Endothelial cell of umbilical vein (primary cell): ENCODE measurements at regions not wholly inside any gene's neighbourhood (a gene's known extent, or its start where the extent isn't known, plus 50 kb on each side); places are given as distances from the start of the nearest gene placed in this dataset.

Source experiments
- BruUV-seq: library from RNA; stranded (reverse); fragments of 400-500 nt; replicated peaks from 2 replicates; lab custom pipeline; 2021; lab: Mats Ljungman, UMichigan
- CTCF ChIA-PET: fragments of 300-600, 350-600 bp; sonication (Branson Sonifier 250); formaldehyde crosslinking; loops from one replicate; lab custom pipeline; 2021; ENCODE audit warnings: antibody characterized with exemption, inconsistent platforms; lab: Charles Lee
- POLR2A ChIA-PET: fragments of 300-600, 350-600 bp; sonication (Branson Sonifier 250); formaldehyde crosslinking; loops from one replicate; lab custom pipeline; 2021; ENCODE audit warnings: antibody characterized with exemption, inconsistent platforms; lab: Charles Lee
- DNase-seq: peaks from one replicate; pipeline ENCODE4 v3.0.0-alpha.2; 2011; ENCODE audit warnings: low read depth, low spot score
- FAIRE-seq: peaks from 2 replicates; lab custom pipeline; 2011; peaks lifted over from hg19 to GRCh38; lab: Jason Lieb, UNC
- H2AFZ ChIP-seq: 2 replicates; pipeline ENCODE4 v1.6.0; 2012; ENCODE audit warnings: low read depth, low read length, control low read depth, inconsistent platforms
- H3K27ac ChIP-seq: 2 replicates; pipeline ENCODE4 v1.5.1; 2011; ENCODE audit warnings: low read depth, mild to moderate bottlenecking, control low read depth, low read length, moderate library complexity; ENCODE audit not compliant: insufficient read depth
- H3K27me3 ChIP-seq, 2 experiments: 2 replicates each; pipeline versions ENCODE4 v1.6.0 to v1.6.1; 2011; ENCODE audit warnings: low read length in 2 of 2, mixed read lengths in 1 of 2; ENCODE audit not compliant: control insufficient read depth in 2 of 2, insufficient read depth in 2 of 2
- H3K36me3 ChIP-seq, 2 experiments: 2 replicates in 1 of 2; 3 replicates in 1 of 2; pipeline ENCODE4 v1.5.1; 2011; ENCODE audit warnings: low read length in 2 of 2, mild to moderate bottlenecking in 1 of 2, moderate library complexity in 1 of 2; ENCODE audit not compliant: control insufficient read depth in 2 of 2, insufficient read depth in 2 of 2; ENCODE audit errors: extremely low read depth in 1 of 2
- H3K4me1 ChIP-seq: 3 replicates; pipeline ENCODE4 v1.5.1; 2011; ENCODE audit warnings: mild to moderate bottlenecking, low read length; ENCODE audit not compliant: control insufficient read depth, insufficient read depth; ENCODE audit errors: extremely low read depth
- H3K4me2 ChIP-seq: 2 replicates; pipeline ENCODE4 v1.6.1; 2011; ENCODE audit warnings: low read length, control low read depth, mixed read lengths; ENCODE audit not compliant: insufficient read depth
- H3K4me3 ChIP-seq, 3 experiments: fragments of 200-600 bp in 1 of 3; sonication (generic), shearing (Covaris generic) in 1 of 3; replicated peaks in 1 of 3; 2 replicates each; pipeline ENCODE4 v1.5.1; 2011 to 2016; ENCODE audit warnings: control low read depth in 3 of 3, low read length in 3 of 3, mild to moderate bottlenecking in 2 of 3, inconsistent platforms in 1 of 3, low read depth in 1 of 3, moderate library complexity in 1 of 3; ENCODE audit not compliant: insufficient read depth in 1 of 3
- H3K79me2 ChIP-seq: 2 replicates; pipeline ENCODE4 v1.6.0; 2012; ENCODE audit warnings: low read length, inconsistent platforms; ENCODE audit not compliant: control insufficient read depth, insufficient read depth
- H3K9ac ChIP-seq: replicated peaks from 2 replicates; pipeline ENCODE3; 2011; ENCODE audit warnings: low read length, control low read depth; ENCODE audit not compliant: insufficient read depth; ENCODE audit errors: extremely low read depth
- H3K9me1 ChIP-seq: replicated peaks from 3 replicates; pipeline ENCODE4 v1.6.0; 2011; ENCODE audit warnings: mild to moderate bottlenecking, low read length; ENCODE audit not compliant: control insufficient read depth, insufficient read depth; ENCODE audit errors: extremely low read depth
- H3K9me3 ChIP-seq: replicated peaks from 2 replicates; pipeline ENCODE4 v1.5.1; 2012; ENCODE audit warnings: low read length, inconsistent platforms; ENCODE audit not compliant: control insufficient read depth, insufficient read depth
- H4K20me1 ChIP-seq: replicated peaks from 2 replicates; pipeline ENCODE3; 2011; ENCODE audit warnings: mild to moderate bottlenecking, low read length; ENCODE audit not compliant: control insufficient read depth, insufficient read depth; ENCODE audit errors: extremely low read depth
- CTCF ChIP-seq, 2 donors: IDR thresholded peaks; 1 replicate in 1 of 2; 2 replicates in 1 of 2; pipeline ENCODE4 v1.5.1; 2011; ENCODE audit warnings: low read length in 2 of 2, mild to moderate bottlenecking in 2 of 2, moderate library complexity in 2 of 2, control low read depth in 1 of 2, inconsistent platforms in 1 of 2, low read depth in 1 of 2; ENCODE audit not compliant: insufficient read depth in 1 of 2; ENCODE audit errors: extremely low read depth in 1 of 2
- EZH2 ChIP-seq: IDR thresholded peaks from 2 replicates; pipeline ENCODE4 v1.6.1; 2012; ENCODE audit warnings: borderline replicate concordance, low read depth, mild to moderate bottlenecking, moderate library complexity, low read length, inconsistent platforms; ENCODE audit not compliant: severe bottlenecking
- FOS ChIP-seq: IDR thresholded peaks from 2 replicates; pipeline ENCODE4 v1.6.1; 2011; ENCODE audit warnings: mild to moderate bottlenecking, low read length, moderate library complexity, borderline replicate concordance; ENCODE audit not compliant: insufficient read depth
- GATA2 ChIP-seq: IDR thresholded peaks from 2 replicates; pipeline ENCODE4 v1.7.0; 2011; ENCODE audit warnings: low read depth, mild to moderate bottlenecking, moderate library complexity, mixed read lengths, low read length; ENCODE audit not compliant: insufficient read length, insufficient read depth
- JUN ChIP-seq: IDR thresholded peaks from 2 replicates; pipeline ENCODE4 v1.6.1; 2011; ENCODE audit warnings: borderline replicate concordance, low read depth; ENCODE audit not compliant: insufficient read length, insufficient read depth
- MAX ChIP-seq: IDR thresholded peaks from 2 replicates; pipeline ENCODE4 v1.6.1; 2011; ENCODE audit not compliant: insufficient read depth, insufficient read length
- MYC ChIP-seq: IDR thresholded peaks from one replicate; pipeline ENCODE4 v1.6.1; 2011; ENCODE audit warnings: mild to moderate bottlenecking, low read depth, low read length
- POLR2A ChIP-seq: IDR thresholded peaks from 2 replicates; pipeline ENCODE4 v1.6.1; 2012; ENCODE audit warnings: low read depth, mild to moderate bottlenecking, control low read depth, low read length
- POLR2AphosphoS5 ChIP-seq: IDR thresholded peaks from 2 replicates; pipeline ENCODE4 v1.6.1; 2012; ENCODE audit warnings: low read depth, mild to moderate bottlenecking, control low read depth, low read length, moderate library complexity; ENCODE audit not compliant: insufficient read depth
- dilution Hi-C: fragments of 300-500 bp; cut with MboI; formaldehyde crosslinking; loops from one replicate; pipeline ENCODE4 v1.15.0; 2019; ENCODE audit warnings: low sequenced_read_pairs; ENCODE audit not compliant: extremely low pct_ligation_motif_present
- intact Hi-C: fragments of 100-400 bp; cut with micrococcal nuclease; formaldehyde crosslinking; loops from one replicate; pipeline ENCODE4 v1.10.0; 2022

GRCh38 chr12:96117460-96117859 is 76.7 kb upstream of the ELK3 start:
- no peaks in the 10 kb centered on the region for H3K9me1 ChIP-seq
- dilution Hi-C loops, result no loop called here
- H4K20me1 ChIP-seq, result no peaks in the 10 kb centered on the region
- H3K4me3 ChIP-seq, result no peak overlapping the region
- no peak overlapping the region for H2AFZ ChIP-seq
- no peak for DNase-seq
- no peaks in the 10 kb centered on the region for H3K79me2 ChIP-seq
- intact Hi-C loops, result no loop called here
- no peak for TF ChIP-seq FOS
- TF ChIP-seq MYC, result no peak
- no peak for TF ChIP-seq JUN
- no peak for TF ChIP-seq CTCF (IDR thresholded peaks at IDR 0.05; ENCODE audit: extremely low read depth in 1 of 2, insufficient read depth in 1 of 2, low read depth in 1 of 2, low read length in 2 of 2)
- TF ChIP-seq MAX, result no peak
- no peak for TF ChIP-seq EZH2
- no peak for TF ChIP-seq POLR2A
- no peak for TF ChIP-seq POLR2AphosphoS5
- no peak for TF ChIP-seq GATA2
- no peak overlapping the region for H3K9ac ChIP-seq
- H3K36me3 ChIP-seq, result no peaks in the 10 kb centered on the region
- H3K4me1 ChIP-seq, result peaks cover 19% of the 10 kb centered on the region
- no peaks in the 10 kb centered on the region for H3K27me3 ChIP-seq
- H3K27ac ChIP-seq, result no peak overlapping the region
- H3K4me2 ChIP-seq, result no peak overlapping the region
- FAIRE-seq, result no peak
- no peaks in the 10 kb centered on the region for H3K9me3 ChIP-seq
- POLR2A ChIA-PET, result interaction anchor here (0.7 kb wide), 1 partner anchor 9 kb away, joined by 4 read pairs; no protein-coding TSS in a partner anchor
- BruUV-seq, result no TSS peak
- CTCF ChIA-PET, result interaction anchor here (1.1 kb wide), 1 partner anchor 9 kb away, joined by 3 read pairs; no protein-coding TSS in a partner anchor
